Fibroblast of lung (primary cell): ENCODE measurements at regions not wholly inside any gene's neighbourhood (a gene's known extent, or its start where the extent isn't known, plus 50 kb on each side); places are given as distances from the start of the nearest gene placed in this dataset.
A peak's percentile ranks its signal among the peaks of the same experiment; 100 is the strongest.

ENCODE experiments used
- DNase-seq, 2 donors: peaks; one replicate each; pipeline versions ENCODE4 v3.0.0 to v3.0.0-alpha.2; 2010; ENCODE audit warnings: low read depth in 2 of 2
- H2AFZ ChIP-seq: 2 replicates; pipeline ENCODE4 v1.5.1; 2012; ENCODE audit warnings: low read length, control low read depth, inconsistent platforms
- H3K27ac ChIP-seq: 2 replicates; pipeline ENCODE4 v1.5.1; 2011; ENCODE audit warnings: low read length, control low read depth; ENCODE audit not compliant: insufficient read depth
- H3K27me3 ChIP-seq: 2 replicates; pipeline ENCODE4 v1.5.1; 2011; ENCODE audit warnings: mild to moderate bottlenecking, low read length; ENCODE audit not compliant: control insufficient read depth, insufficient read depth
- H3K36me3 ChIP-seq: 2 replicates; pipeline ENCODE4 v1.5.1; 2011; ENCODE audit warnings: low read length; ENCODE audit not compliant: control insufficient read depth, insufficient read depth
- H3K4me1 ChIP-seq: 2 replicates; pipeline ENCODE4 v1.5.1; 2011; ENCODE audit warnings: low read length; ENCODE audit not compliant: control insufficient read depth, insufficient read depth; ENCODE audit errors: extremely low read depth
- H3K4me2 ChIP-seq: 2 replicates; pipeline ENCODE4 v1.5.1; 2011; ENCODE audit warnings: low read length, control low read depth; ENCODE audit not compliant: insufficient read depth; ENCODE audit errors: extremely low read depth
- H3K4me3 ChIP-seq, 4 experiments: fragments of 200-600 bp in 1 of 4; sonication (generic) in 1 of 4; replicated peaks in 1 of 4; 2 replicates each; pipeline ENCODE4 v1.5.1; 2011 to 2016; ENCODE audit warnings: low read length in 4 of 4, low read depth in 3 of 4, mild to moderate bottlenecking in 3 of 4, control low read depth in 2 of 4, inconsistent platforms in 1 of 4, mixed read lengths in 1 of 4; ENCODE audit not compliant: insufficient read depth in 1 of 4; ENCODE audit errors: control extremely low read depth in 1 of 4
- H3K79me2 ChIP-seq: 2 replicates; pipeline ENCODE4 v1.5.1; 2012; ENCODE audit warnings: mild to moderate bottlenecking, low read length, inconsistent platforms; ENCODE audit not compliant: control insufficient read depth, insufficient read depth
- H3K9ac ChIP-seq: 2 replicates; pipeline ENCODE4 v1.5.1; 2011; ENCODE audit warnings: mild to moderate bottlenecking, low read length, control low read depth; ENCODE audit not compliant: insufficient read depth
- H3K9me3 ChIP-seq: 2 replicates; pipeline ENCODE4 v1.5.1; 2012; ENCODE audit warnings: low read depth, low read length; ENCODE audit not compliant: control insufficient read depth, insufficient read depth
- H4K20me1 ChIP-seq: 2 replicates; pipeline ENCODE4 v1.5.1; 2011; ENCODE audit warnings: low read length; ENCODE audit not compliant: control insufficient read depth, insufficient read depth; ENCODE audit errors: extremely low read depth
- CTCF ChIP-seq, 2 donors: IDR thresholded peaks in 1 of 2; conservative IDR thresholded peaks in 1 of 2; 1 replicate in 1 of 2; 2 replicates in 1 of 2; pipeline ENCODE4 v1.5.1; 2011 to 2012; ENCODE audit warnings: low read length in 2 of 2, control low read depth in 1 of 2, inconsistent platforms in 1 of 2, low read depth in 1 of 2, mild to moderate bottlenecking in 1 of 2
- EZH2 ChIP-seq: IDR thresholded peaks from 2 replicates; pipeline ENCODE4 v1.5.1; 2012; ENCODE audit warnings: low read length, control low read depth, mild to moderate bottlenecking; ENCODE audit errors: missing control alignments

GRCh38 chr2:120963997-120964705, 228.5 kb downstream of the GLI2 start:
- no peaks in the 10 kb centered on the region for H3K79me2 ChIP-seq
- no peak for TF ChIP-seq CTCF (conservative IDR thresholded peaks at IDR 0.05 in 1 of 2, IDR thresholded peaks at IDR 0.05 in 1 of 2; ENCODE audit: low read depth in 1 of 2, low read length in 2 of 2)
- no peak for TF ChIP-seq EZH2
- no peak overlapping the region for H3K27ac ChIP-seq
- H4K20me1 ChIP-seq: no peaks in the 10 kb centered on the region
- no peak for DNase-seq
- H3K36me3 ChIP-seq: no peaks in the 10 kb centered on the region
- H3K9ac ChIP-seq: no peak overlapping the region
- no peaks in the 10 kb centered on the region for H3K27me3 ChIP-seq
- H3K4me2 ChIP-seq: no peak overlapping the region
- H3K4me1 ChIP-seq: peaks cover 14% of the 10 kb centered on the region
- H2AFZ ChIP-seq: no peak overlapping the region
- no peaks in the 10 kb centered on the region for H3K9me3 ChIP-seq
- no peak overlapping the region for H3K4me3 ChIP-seq

GRCh38 chr2:120964819-120965218, 229.2 kb downstream of the GLI2 start:
- Histone ChIP-seq H3K4me2 (no peak overlapping the region), H2AFZ (no peak overlapping the region)

More at GRCh38 chr2:120964819-120965218, 229.2 kb downstream of the GLI2 start:
- H3K9ac ChIP-seq: no peak overlapping the region
- peaks cover 14% of the 10 kb centered on the region for H3K4me1 ChIP-seq
- peaks cover 2% of the 10 kb centered on the region for H3K36me3 ChIP-seq
- H4K20me1 ChIP-seq: no peaks in the 10 kb centered on the region
- peak in 1 of 2 donors; percentile 79 for DNase-seq
- no peaks in the 10 kb centered on the region for H3K79me2 ChIP-seq
- no peak overlapping the region for H3K27ac ChIP-seq
- H3K4me3 ChIP-seq: no peak overlapping the region
- H3K27me3 ChIP-seq: no peaks in the 10 kb centered on the region
- TF ChIP-seq CTCF (conservative IDR thresholded peaks at IDR 0.05 in 1 of 2, IDR thresholded peaks at IDR 0.05 in 1 of 2; ENCODE audit: low read depth in 1 of 2, low read length in 2 of 2): no peak
- TF ChIP-seq EZH2: no peak
- no peaks in the 10 kb centered on the region for H3K9me3 ChIP-seq
